Epithelial cell of esophagus (primary cell): ENCODE measurements at regions not wholly inside any gene's neighbourhood (a gene's known extent, or its start where the extent isn't known, plus 50 kb on each side); places are given as distances from the start of the nearest gene placed in this dataset.
"Not testable (repeated sequence)": the region's sequence is repeated elsewhere in the genome, so short reads cannot be mapped to it uniquely, and the experiment has no call there.

Experiments used
- DNase-seq: peaks from one replicate; pipeline ENCODE4 v3.0.0; 2010; ENCODE audit warnings: low read depth
- H3K4me3 ChIP-seq: 2 replicates; pipeline ENCODE4 v1.5.1; 2011; ENCODE audit warnings: mild to moderate bottlenecking, low read length, control low read depth
- CTCF ChIP-seq: IDR thresholded peaks from 2 replicates; pipeline ENCODE4 v1.5.1; 2011; ENCODE audit warnings: low read depth, mild to moderate bottlenecking, low read length, control low read depth, inconsistent platforms; ENCODE audit not compliant: insufficient read depth; ENCODE audit errors: missing control alignments

- TF ChIP-seq CTCF = no peak
- DNase-seq = peak; percentile 48
- H3K4me3 ChIP-seq = no peak overlapping the region
These were observed 209.3 kb downstream of the DAD1 start for GRCh38 chr14:22379727-22380126.

GRCh38 chr14:22378181-22378580 is 210.8 kb downstream of the DAD1 start:
- no peak overlapping the region for H3K4me3 ChIP-seq
- no peak for DNase-seq
- TF ChIP-seq CTCF = no peak

GRCh38 chr14:22375321-22375930 is 213.6 kb downstream of the DAD1 start:
- DNase-seq = peak; percentile 75
- no peak overlapping the region for H3K4me3 ChIP-seq

GRCh38 chr14:22370084-22370847 is 218.8 kb downstream of the DAD1 start:
- DNase-seq = peak; percentile 89
- no peak for TF ChIP-seq CTCF
- no peak overlapping the region for H3K4me3 ChIP-seq

More at GRCh38 chr14:22375321-22375930, 213.6 kb downstream of the DAD1 start:
- TF ChIP-seq CTCF = peak; percentile 69

- no peak for TF ChIP-seq CTCF
- no peak for DNase-seq
- no peak overlapping the region for H3K4me3 ChIP-seq
These were observed 230.3 kb downstream of the DAD1 start for GRCh38 chr14:22358726-22359125.

- not testable (repeated sequence) for H3K4me3 ChIP-seq, DNase-seq
These were observed 239.7 kb downstream of the DAD1 start for GRCh38 chr14:22349281-22349680.

GRCh38 chr14:22344673-22345072 is 244.4 kb downstream of the DAD1 start:
- no peak for DNase-seq
- no peak for TF ChIP-seq CTCF
- H3K4me3 ChIP-seq = no peak overlapping the region

GRCh38 chr14:22344209-22344608 is 244.8 kb downstream of the DAD1 start:
- H3K4me3 ChIP-seq = not testable (repeated sequence)
- DNase-seq = peak; percentile 9
